Activated CD4-positive, alpha-beta memory T cell treated with anti-CD3 and anti-CD28 coated beads, Interleukin-2, amount 10 ng/mL, durations not matched to agents 7 days and 5 days (primary cell): ENCODE measurements at regions not wholly inside any gene's neighbourhood (a gene's known extent, or its start where the extent isn't known, plus 50 kb on each side); places are given as distances from the start of the nearest gene placed in this dataset.

Experiments used
- CTCF ChIA-PET: fragments of 350-600 bp; sonication (Branson Sonifier 250); formaldehyde crosslinking; loops from one replicate; lab custom pipeline; 2021; ENCODE audit warnings: antibody characterized with exemption, inconsistent platforms; lab: Charles Lee
- POLR2A ChIA-PET: fragments of 350-600 bp; sonication (Branson Sonifier 250); formaldehyde crosslinking; loops from one replicate; lab custom pipeline; 2021; ENCODE audit warnings: antibody characterized with exemption; lab: Charles Lee
- DNase-seq: peaks from one replicate; pipeline ENCODE4 v3.0.0-alpha.2; 2020
- H3K27ac Mint-ChIP-seq: one replicate; pipeline ENCODE4 v1.8.0; 2021; ENCODE audit warnings: mild to moderate bottlenecking, mixed read lengths
- H3K27me3 Mint-ChIP-seq: one replicate; pipeline ENCODE4 v1.8.0; 2021; ENCODE audit warnings: mixed read lengths
- H3K36me3 Mint-ChIP-seq: one replicate; pipeline ENCODE4 v1.8.0; 2021; ENCODE audit warnings: low read depth, mixed read lengths
- H3K4me1 Mint-ChIP-seq: one replicate; pipeline ENCODE4 v1.8.0; 2021; ENCODE audit warnings: mixed read lengths
- H3K4me3 Mint-ChIP-seq: one replicate; pipeline ENCODE4 v1.8.0; 2021; ENCODE audit warnings: mild to moderate bottlenecking, mixed read lengths
- H3K9me3 Mint-ChIP-seq: one replicate; pipeline ENCODE4 v1.8.0; 2021; ENCODE audit warnings: mixed read lengths

DNA sequence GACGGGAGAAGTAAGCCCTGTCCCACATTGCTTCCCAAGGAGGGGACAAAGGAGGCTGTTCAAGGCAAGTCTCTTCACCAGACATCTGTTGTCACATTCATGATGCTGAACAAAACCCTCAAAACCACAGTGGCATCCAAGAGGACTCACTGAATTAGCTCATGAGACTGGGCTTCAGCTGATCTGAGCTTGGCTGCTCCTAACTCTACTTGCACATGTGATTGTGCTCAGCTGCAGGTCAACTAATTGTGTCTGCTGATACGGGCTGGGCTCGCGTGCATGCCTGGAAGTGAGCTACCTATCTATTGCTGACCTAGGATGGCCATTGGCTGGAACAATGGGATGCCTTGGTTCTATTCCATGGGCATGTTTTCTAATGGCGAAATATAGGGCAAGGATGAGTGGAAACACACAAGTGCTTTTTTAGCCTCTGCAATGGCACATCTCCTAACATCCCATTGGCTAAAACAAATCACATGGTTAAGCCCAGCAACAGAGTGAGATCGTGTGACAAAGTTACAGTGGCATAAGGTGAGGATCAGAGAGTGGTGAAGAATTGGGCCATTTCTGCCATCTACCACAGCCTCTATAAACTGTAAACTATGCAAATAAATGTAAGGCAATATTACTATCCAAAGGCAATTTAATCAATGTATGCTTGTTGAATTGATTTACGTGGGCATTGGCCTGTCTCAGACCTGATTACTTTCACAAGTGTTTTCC, 52.9 kb upstream of the CAPN13 start:
- H3K9me3 Mint-ChIP-seq: no peaks in the 10 kb centered on the region
- H3K4me3 Mint-ChIP-seq: no peak overlapping the region
- H3K36me3 Mint-ChIP-seq: no peaks in the 10 kb centered on the region
- POLR2A ChIA-PET: no interaction called here
- H3K27ac Mint-ChIP-seq: no peak overlapping the region
- peaks cover 11% of the 10 kb centered on the region for H3K27me3 Mint-ChIP-seq
- CTCF ChIA-PET: interaction anchor here (1.5 to 4.6 kb wide), 4 partner anchors 148 to 473 kb away, joined by 4 to 27 read pairs (median 20); no protein-coding TSS in a partner anchor
- DNase-seq: no peak
- no peaks in the 10 kb centered on the region for H3K4me1 Mint-ChIP-seq
